ENCODE measurements at regions not wholly inside any gene's neighbourhood (a gene's known extent, or its start where the extent isn't known, plus 50 kb on each side); places are given as distances from the start of the nearest gene placed in this dataset.

DNA sequence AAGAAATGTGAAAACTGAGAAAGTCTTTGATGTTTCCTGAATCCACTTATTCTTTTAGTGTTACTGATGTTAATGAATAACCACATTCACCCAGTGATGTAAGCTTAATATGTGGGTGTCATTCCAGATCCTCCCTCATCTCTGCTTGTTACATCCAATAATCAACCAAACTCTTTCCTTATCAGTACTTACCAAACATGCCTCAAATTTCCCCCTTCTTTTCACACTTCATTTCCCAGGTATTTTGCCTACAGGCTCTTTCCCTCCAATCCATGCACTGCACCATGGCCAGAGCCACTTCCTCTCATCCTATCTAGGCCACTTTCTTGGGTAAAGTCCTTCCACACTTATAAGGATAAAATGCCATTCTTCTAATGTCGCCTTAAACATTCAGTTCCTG, 451.5 kb downstream of the NPIPA7 start:
- Mint-ChIP-seq H3K27me3 (ENCODE audit: low read depth) (peaks cover 13% of the 10 kb centered on the region), H3K9me3 (peaks cover 7% of the 10 kb centered on the region), H3K36me3 (no peaks in the 10 kb centered on the region), H3K27ac (no peak overlapping the region), H3K4me1 (peaks cover 2% of the 10 kb centered on the region), H3K4me3 (no peak overlapping the region)
- DNase-seq (ENCODE audit: low spot score in 2 of 2, unreplicated experiment in 2 of 2), result no peak
- TF ChIP-seq, protein P1, sequence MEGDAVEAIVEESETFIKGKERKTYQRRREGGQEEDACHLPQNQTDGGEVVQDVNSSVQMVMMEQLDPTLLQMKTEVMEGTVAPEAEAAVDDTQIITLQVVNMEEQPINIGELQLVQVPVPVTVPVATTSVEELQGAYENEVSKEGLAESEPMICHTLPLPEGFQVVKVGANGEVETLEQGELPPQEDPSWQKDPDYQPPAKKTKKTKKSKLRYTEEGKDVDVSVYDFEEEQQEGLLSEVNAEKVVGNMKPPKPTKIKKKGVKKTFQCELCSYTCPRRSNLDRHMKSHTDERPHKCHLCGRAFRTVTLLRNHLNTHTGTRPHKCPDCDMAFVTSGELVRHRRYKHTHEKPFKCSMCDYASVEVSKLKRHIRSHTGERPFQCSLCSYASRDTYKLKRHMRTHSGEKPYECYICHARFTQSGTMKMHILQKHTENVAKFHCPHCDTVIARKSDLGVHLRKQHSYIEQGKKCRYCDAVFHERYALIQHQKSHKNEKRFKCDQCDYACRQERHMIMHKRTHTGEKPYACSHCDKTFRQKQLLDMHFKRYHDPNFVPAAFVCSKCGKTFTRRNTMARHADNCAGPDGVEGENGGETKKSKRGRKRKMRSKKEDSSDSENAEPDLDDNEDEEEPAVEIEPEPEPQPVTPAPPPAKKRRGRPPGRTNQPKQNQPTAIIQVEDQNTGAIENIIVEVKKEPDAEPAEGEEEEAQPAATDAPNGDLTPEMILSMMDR (IDR thresholded peaks at IDR 0.05; ENCODE audit: unreplicated experiment), result no peak

DNA sequence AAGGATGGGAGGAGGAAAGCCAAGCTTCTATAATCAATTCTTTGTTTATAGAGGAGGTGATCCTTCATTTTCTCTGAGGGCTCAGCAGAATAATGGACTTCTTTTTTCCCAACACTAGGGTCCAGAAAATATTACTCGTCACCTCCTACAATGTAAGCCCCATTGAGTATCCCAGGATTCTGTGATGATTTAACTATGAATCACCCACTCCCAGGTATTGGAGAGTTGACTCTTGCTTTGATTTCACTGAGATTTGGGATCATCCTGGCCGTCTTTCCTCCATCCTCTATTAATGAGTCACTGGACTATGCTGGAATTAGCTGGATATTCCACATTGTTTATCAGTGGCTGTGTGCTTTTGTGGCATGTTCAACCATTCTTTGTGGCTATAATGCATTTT, 452.0 kb downstream of the NPIPA7 start:
- Mint-ChIP-seq H3K27me3 (ENCODE audit: low read depth) (peaks cover 9% of the 10 kb centered on the region), H3K9me3 (peaks cover 7% of the 10 kb centered on the region), H3K36me3 (no peaks in the 10 kb centered on the region), H3K4me3 (no peak overlapping the region), H3K27ac (no peak overlapping the region), H3K4me1 (peaks cover 2% of the 10 kb centered on the region)
- TF ChIP-seq, protein P1 (IDR thresholded peaks at IDR 0.05; ENCODE audit: unreplicated experiment), result no peak
- DNase-seq (ENCODE audit: low spot score in 2 of 2, unreplicated experiment in 2 of 2), result no peak

DNA sequence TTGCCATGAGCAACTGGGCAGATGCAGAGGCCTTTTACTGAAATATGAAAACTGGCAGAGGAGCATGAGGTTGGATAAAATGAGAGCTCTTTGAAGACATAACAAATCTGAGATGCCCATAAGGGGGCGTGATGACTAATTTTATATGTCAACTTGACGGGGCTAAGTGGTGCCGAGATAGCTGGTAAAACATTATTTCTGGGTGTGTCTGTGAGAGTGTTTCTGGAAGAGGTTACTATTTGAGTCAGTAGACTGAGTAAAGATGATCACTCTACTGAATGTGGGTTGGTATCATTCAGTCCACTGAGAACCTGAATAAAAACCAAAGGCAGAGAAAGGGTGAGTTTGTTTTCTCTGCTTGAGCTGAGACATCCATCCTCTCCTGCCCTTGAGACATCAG, 454.2 kb downstream of the NPIPA7 start:
- H3K27ac Mint-ChIP-seq, result no peak overlapping the region
- H3K9me3 Mint-ChIP-seq, result peaks cover 7% of the 10 kb centered on the region
- no peak for DNase-seq (ENCODE audit: low spot score in 2 of 2, unreplicated experiment in 2 of 2)
- no peaks in the 10 kb centered on the region for H3K36me3 Mint-ChIP-seq
- no peak overlapping the region for H3K4me3 Mint-ChIP-seq
- peaks cover 2% of the 10 kb centered on the region for H3K4me1 Mint-ChIP-seq
- H3K27me3 Mint-ChIP-seq (ENCODE audit: low read depth), result peaks cover 5% of the 10 kb centered on the region
- TF ChIP-seq, protein P1 (IDR thresholded peaks at IDR 0.05; ENCODE audit: unreplicated experiment), result no peak

DNA sequence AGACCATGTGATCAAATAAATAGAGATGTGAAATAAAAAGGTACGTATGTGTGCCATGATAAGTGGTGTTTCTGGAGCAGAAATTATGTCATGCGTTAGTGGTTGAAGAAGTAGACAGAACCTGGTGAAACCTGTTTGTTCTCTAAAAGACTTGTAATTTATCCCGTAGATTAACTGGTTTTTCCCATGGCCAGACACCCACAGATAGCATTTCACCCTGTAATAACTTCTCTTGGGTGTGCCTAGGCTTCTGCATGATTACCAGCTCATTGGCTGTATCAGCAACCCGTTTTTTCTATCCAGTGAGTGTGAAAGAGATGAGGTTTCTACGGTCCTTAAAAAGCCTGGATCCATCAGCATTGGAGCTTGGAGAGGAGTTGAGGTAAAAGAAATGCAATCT, 471.3 kb downstream of the NPIPA7 start:
- Mint-ChIP-seq H3K36me3 (no peaks in the 10 kb centered on the region), H3K9me3 (peaks cover 3% of the 10 kb centered on the region), H3K4me1 (peaks cover 2% of the 10 kb centered on the region), H3K27me3 (ENCODE audit: low read depth) (peaks cover 16% of the 10 kb centered on the region), H3K4me3 (no peak overlapping the region), H3K27ac (no peak overlapping the region)
- TF ChIP-seq, protein P1 (IDR thresholded peaks at IDR 0.05; ENCODE audit: unreplicated experiment), result no peak
- DNase-seq (ENCODE audit: low spot score in 2 of 2, unreplicated experiment in 2 of 2), result no peak

DNA sequence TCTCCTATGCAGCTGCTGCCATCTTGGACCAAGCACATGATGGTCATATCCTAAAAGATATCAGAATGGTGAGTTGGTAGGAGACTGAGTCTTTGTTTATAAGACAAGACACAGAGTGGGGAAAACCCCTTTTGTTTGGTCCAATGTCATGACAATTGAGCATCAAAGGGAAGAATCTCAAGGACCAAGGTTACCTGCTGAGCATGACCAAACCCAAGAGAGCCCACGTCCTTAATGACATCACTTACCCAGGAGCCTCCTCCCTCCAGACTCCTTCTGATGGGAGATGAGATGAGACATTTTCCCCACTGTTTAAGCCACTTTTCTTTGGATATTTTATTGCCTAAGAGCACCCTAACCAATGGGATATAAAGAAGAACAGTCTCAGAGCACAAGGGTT, 478.1 kb downstream of the NPIPA7 start:
- no peaks in the 10 kb centered on the region for H3K9me3 Mint-ChIP-seq
- no peak overlapping the region for H3K27ac Mint-ChIP-seq
- DNase-seq (ENCODE audit: low spot score in 2 of 2, unreplicated experiment in 2 of 2), result no peak
- TF ChIP-seq, protein P1 (IDR thresholded peaks at IDR 0.05; ENCODE audit: unreplicated experiment), result no peak
- peaks cover 33% of the 10 kb centered on the region for H3K27me3 Mint-ChIP-seq (ENCODE audit: low read depth)
- no peaks in the 10 kb centered on the region for H3K36me3 Mint-ChIP-seq
- no peak overlapping the region for H3K4me3 Mint-ChIP-seq
- no peaks in the 10 kb centered on the region for H3K4me1 Mint-ChIP-seq
